ENCODE measurements at regions not wholly inside any gene's neighbourhood (a gene's known extent, or its start where the extent isn't known, plus 50 kb on each side); places are given as distances from the start of the nearest gene placed in this dataset.

DNA sequence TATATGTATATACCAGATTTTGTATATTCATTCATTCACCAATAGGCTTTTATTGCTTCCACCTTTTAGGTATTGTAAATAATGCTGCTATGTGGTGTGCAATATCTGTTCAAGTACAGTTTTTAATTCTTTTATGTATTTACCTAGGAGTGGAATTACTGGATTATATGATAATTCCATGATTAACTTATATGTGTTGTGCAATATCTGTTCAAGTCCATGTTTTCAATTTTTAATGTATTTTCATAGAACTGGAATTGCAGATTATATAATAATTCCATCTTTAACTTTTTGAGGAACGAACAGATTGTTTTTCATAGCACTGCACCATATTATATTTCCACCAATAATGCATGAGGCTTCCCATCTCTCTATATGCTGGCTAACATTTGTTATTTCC is 50.6 kb upstream of the L3MBTL4 start:
- no peak for DNase-seq (ENCODE audit: low read depth, low spot score)

GRCh38 chr18:6476190-6476589 is 61.5 kb upstream of the L3MBTL4 start:
- no peak for DNase-seq (ENCODE audit: low read depth, low spot score)

- DNase-seq (ENCODE audit: low read depth, low spot score), result no peak
These were observed 62.2 kb upstream of the L3MBTL4 start for GRCh38 chr18:6476880-6477279.

DNA sequence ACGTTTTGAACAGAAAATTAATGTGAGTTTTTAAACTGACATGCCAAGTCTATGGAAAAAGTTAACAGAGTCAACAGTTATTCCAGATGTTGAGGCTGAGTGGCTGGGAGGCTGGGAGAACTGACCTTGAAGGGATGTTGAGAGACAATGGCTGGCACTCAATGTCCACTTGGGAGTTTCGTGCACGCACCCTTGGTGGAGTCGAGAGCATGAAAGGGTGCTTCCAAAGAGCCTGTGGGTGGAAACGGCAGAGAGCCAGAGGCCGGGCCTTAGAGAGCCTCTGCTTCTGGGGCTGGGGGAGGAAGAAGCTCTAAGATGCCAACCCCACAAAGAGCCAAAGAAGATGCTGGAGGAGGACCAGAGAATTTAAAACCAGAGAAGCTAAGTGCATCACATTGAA is 63.4 kb upstream of the L3MBTL4 start:
- no peak for DNase-seq (ENCODE audit: low read depth, low spot score)

- no peak for DNase-seq (ENCODE audit: low read depth, low spot score)
These were observed 65.0 kb upstream of the L3MBTL4 start for GRCh38 chr18:6479699-6480098.

- DNase-seq (ENCODE audit: low read depth, low spot score), result peak; percentile 15
These were observed 67.7 kb upstream of the L3MBTL4 start for GRCh38 chr18:6482198-6482977.

DNA sequence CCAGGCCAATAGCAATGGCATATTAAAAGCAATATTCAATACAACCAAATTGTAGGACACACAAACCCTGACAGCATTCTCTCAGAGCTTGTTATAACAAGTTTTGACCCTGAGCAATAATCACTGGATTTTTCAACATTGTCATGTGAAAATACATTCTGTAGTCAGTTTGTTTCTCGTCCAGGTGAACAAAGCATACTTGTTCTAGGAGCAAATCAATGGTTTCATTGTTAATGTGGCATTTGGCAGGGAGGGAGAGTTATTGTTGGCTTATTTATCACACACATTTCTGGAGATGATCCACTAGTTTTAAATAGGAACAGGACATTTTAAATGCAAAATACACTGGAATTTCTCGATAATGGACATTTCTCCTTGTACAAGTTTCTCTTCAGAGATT is 69.9 kb upstream of the L3MBTL4 start:
- no peak for DNase-seq (ENCODE audit: low read depth, low spot score)

DNA sequence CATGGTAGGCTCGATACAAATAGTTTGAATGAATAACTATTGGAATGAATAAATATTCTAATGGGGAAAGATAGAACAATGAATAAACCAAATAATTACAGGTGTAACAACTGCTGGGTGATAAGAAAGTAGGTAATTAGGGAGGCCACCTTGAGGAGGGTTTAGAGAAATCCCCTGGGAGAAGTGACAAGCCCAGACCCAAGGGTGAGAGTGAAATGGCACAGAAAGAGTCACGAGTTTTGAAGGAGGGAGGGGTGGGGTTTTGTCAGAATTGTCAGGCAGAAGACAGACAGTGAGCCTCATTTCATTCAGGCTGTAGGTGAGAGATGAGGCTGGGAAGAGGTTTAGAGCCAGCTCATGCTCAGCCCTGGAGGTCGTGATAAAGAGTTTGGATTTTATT is 71.6 kb upstream of the L3MBTL4 start:
- DNase-seq (ENCODE audit: low read depth, low spot score), result no peak

DNA sequence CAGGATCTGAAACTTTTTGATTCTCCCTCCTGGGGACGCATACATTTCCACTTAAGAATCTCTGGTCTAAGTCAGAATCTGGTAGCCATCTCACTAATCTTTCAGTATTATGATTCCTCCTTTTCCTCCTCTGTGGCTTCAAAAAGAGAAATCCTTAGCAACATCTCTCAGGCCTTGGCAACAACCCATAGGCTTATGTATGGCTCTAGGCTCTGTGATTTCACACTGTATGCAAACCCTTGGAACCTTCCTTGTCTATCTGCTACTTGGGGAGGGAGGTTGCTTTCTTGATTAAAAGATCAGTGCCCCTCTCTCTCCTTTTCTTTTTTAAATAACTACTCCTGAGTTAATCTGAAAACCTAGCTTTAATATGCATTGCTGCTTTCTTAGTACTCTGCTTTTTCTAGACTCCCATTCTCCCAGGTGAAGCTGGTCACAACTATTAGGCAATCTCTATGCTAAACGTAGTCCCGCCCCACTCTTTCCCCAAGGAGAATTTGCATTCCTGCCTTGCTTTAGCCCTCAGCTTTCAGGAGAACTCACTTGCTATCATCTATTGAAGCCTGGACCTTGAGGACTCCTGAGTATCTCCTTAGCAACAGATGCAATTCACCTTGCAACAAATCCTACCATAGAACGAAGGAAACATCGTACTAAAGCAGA is 72.2 kb upstream of the L3MBTL4 start:
- DNase-seq (ENCODE audit: low read depth, low spot score), result no peak

- no peak for DNase-seq (ENCODE audit: low read depth, low spot score)
These were observed 73.3 kb upstream of the L3MBTL4 start for GRCh38 chr18:6487968-6488367.

DNA sequence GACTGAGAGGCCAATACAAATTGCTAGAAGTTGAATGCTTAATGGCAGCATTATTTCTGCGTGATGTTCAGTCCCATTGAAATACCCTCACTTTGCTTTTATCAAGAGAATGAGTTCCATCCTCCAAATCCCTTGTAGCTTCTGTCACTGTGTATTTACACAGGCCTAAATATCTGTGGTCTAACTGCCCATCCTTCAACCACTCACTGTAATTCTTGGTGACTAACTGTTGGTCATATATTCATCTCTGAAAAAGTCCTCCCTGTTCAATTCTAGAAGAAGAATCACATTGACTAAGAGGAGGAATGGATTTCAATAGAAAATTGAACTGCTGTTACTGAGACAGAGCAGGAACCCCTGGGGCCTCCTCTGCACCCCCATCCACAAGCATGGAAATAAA is 74.2 kb upstream of the L3MBTL4 start:
- DNase-seq (ENCODE audit: low read depth, low spot score), result no peak

GRCh38 chr18:6489977-6490376 is 75.3 kb upstream of the L3MBTL4 start:
- no peak for DNase-seq (ENCODE audit: low read depth, low spot score)

GRCh38 chr18:6493194-6493593 is 78.5 kb upstream of the L3MBTL4 start:
- DNase-seq (ENCODE audit: low read depth, low spot score), result no peak

GRCh38 chr18:6495536-6495935 is 80.8 kb upstream of the L3MBTL4 start:
- DNase-seq (ENCODE audit: low read depth, low spot score), result no peak

DNA sequence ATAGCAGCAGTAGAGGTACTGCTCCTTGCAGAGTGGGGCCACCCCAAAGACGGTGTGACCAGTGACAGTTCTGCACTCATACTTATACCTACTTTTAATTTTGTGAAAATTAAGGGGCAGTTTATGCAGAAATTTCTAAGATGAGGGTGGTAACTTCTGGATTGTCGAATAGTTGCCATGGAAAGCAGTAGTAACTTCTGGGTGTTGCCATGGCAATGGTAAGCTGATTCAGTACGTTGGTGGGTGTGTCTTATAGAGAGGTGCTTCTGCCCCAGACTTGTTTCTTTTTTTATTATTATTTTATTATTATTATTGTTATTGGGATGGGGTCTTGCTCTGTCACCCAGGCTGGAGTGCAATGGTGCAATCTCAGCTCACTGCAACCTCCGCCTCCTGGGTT is 82.8 kb upstream of the L3MBTL4 start:
- DNase-seq (ENCODE audit: low read depth, low spot score), result no peak

DNA sequence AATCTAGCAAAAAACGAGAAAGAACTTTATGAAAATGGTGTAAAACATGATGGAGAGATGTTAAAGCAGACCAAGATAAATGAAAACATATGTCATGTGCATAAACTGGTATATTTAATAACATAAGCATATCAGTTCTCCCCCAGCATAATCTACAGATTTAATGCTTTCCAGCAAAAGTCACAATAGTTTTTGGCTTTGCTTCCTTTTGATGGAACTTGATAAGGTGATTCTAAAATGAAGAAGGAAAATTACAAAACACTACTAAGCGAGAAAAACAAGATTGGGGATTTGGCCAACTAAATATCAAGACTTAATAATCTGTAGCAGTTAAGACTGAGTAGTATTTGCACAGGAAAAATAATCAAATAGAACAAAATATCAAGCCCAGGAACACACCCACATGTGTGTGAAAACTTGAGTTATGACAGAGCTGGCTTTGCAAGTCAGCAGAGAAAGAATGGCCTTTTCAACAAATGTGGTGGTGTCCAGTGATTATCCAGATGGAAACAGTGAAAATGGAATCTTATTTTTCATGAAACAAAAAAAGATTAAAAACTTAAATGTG is 83.7 kb upstream of the L3MBTL4 start:
- DNase-seq (ENCODE audit: low read depth, low spot score), result no peak

DNA sequence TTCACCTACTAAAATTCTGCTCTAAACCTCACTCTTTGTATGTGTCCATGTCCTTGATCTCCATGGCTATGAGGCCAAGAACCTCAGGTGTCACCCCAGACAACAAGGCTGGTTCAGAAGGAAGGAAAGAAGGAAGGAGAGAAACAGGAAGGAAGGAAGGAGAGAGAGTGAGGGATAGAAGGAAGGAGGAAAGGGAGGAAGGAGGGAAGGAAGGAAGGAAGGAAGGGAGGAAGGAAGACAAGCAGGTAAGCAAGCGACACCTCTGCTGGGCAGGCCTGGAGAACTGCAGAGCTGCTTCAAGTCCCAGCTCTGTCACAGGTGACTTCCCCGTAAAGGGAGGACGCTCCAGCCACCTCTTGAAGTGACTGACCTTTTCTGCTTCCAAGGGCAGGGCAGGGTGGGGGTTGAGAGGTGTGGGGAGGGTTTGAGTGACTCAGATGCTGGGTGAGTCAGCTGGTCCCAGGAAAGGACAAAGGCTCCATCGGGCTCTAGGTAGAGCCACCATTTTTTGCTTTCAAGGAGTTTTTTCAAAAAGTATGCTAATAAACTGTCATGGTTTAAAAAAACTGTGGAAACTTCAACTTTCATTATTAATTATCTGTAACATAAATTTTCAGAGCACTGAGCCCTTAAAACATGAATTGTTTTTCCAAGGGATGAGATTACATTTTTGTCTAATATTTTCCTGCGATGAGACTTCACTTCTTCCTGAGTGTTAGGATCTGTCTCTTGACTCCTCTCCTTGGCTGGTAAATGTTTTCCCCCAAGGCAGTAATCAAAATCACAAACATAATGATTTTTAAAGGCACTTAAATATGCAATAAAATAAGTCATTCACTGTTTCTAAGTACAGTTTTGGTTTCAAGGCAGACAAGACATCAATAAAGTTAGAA is 90.1 kb upstream of the L3MBTL4 start:
- DNase-seq (ENCODE audit: low read depth, low spot score), result no peak

DNA sequence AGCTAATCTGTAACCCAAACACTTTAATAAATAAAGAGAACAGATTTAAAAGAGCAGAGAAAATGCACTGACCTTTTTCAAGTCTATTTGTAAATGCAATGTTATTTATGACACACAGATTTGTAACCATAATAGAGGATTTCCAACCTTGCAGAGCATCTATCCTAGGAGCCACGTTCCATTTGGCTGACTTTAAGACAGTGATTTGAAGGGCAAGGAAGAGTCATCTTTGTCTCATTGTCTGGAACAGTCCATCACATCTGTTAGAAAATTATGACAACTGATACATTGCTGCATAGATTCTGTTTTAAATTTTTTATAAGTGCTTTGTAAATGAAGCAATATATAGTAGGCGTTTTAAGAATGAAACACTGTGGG is 90.8 kb upstream of the L3MBTL4 start:
- DNase-seq (ENCODE audit: low read depth, low spot score), result no peak

- no peak for DNase-seq (ENCODE audit: low read depth, low spot score)
These were observed 94.7 kb upstream of the L3MBTL4 start for GRCh38 chr18:6509417-6509816.

- DNase-seq (ENCODE audit: low read depth, low spot score), result no peak
These were observed 95.1 kb upstream of the L3MBTL4 start for GRCh38 chr18:6509832-6510231.

GRCh38 chr18:6520901-6521300 is 106.2 kb upstream of the L3MBTL4 start:
- DNase-seq (ENCODE audit: low read depth, low spot score), result no peak

- DNase-seq (ENCODE audit: low read depth, low spot score), result no peak
These were observed 107.2 kb upstream of the L3MBTL4 start for GRCh38 chr18:6521803-6522418.

Measured in brain pericyte (primary cell).